ENCODE measurements at regions not wholly inside any gene's neighbourhood (a gene's known extent, or its start where the extent isn't known, plus 50 kb on each side); places are given as distances from the start of the nearest gene placed in this dataset.

DNA sequence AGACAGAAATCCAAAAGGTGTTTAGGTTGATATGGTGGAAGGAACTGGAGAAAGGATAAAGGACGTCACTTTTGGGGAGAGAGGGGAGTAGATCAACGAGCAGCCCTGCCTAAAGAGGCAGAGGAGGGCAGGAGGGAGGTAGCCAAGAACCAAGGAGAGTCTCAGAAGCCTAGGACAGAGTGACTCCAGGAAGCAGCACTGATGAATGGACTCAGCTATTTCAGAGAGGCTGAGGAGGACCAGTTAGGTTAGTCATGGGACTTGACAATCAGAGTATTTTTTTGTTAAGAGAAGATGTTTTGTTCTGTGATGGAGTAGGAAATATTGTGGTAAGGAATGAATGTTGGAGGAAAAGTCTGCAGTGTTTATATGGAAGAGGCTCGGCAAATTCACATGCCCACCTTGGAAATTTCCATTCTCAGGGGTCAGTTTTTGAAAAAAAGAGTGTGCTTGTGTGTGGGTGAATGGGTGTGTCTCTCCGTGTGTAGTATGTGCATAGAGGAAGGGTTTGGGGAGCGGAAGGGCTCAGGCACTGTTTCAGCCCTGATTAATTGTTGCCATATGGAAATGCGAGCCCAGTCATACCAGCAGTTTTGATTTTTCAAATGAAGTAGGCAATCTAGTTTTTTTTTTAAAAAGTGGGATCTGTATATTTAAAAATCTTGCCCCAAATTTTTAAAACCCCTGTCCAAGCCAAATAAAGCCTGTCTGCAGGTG is 303.6 kb downstream of the SAMD5 start:
- Histone ChIP-seq H3K27me3 (ENCODE audit: control insufficient read depth, insufficient read depth, low read length) (no peaks in the 10 kb centered on the region), H3K4me1 (ENCODE audit: control insufficient read depth, insufficient read depth, low read length) (no peaks in the 10 kb centered on the region), H3K4me3 (ENCODE audit: low read depth, low read length) (no peak overlapping the region), H3K36me3 (ENCODE audit: control insufficient read depth, insufficient read depth, low read length) (no peaks in the 10 kb centered on the region), H3K27ac (ENCODE audit: low read depth, low read length) (no peak overlapping the region), H3K9me3 (ENCODE audit: control insufficient read depth, insufficient read depth, low read length) (no peaks in the 10 kb centered on the region), H3K9ac (ENCODE audit: low read depth, low read length) (no peak overlapping the region)

DNA sequence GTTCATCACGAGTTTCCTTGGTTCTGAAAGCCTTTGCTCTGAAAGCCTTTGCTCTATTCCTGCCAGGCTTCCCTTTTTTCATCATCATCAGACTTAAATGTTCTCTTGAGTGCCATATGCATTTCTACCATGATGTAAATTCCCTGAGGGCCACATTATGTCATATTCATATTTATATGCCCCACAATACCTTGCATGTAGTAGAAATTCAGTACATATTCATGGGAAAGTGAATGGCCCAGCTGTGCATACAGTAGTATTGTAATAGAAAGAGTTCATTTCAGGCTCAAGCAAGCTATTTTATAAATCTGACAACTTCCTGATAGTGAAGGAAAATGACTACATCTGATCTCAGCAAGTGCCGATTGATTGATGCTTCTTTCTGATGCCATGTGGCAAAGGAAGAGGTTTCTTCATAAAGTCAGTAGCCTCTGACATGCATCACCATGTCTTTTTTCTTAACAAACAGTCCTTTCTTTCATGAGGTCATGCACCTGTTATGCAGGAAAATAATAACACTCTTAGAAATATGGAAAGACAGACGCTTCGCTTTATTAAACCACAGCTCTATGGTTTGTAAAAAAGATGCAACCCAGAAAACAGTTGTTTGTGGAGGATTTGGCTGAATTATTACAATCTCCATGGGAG is 308.7 kb downstream of the SAMD5 start:
- Histone ChIP-seq H3K9me3 (ENCODE audit: control insufficient read depth, insufficient read depth, low read length) (no peaks in the 10 kb centered on the region), H3K27me3 (ENCODE audit: control insufficient read depth, insufficient read depth, low read length) (no peaks in the 10 kb centered on the region), H3K9ac (ENCODE audit: low read depth, low read length) (no peak overlapping the region), H3K4me3 (ENCODE audit: low read depth, low read length) (no peak overlapping the region), H3K36me3 (ENCODE audit: control insufficient read depth, insufficient read depth, low read length) (no peaks in the 10 kb centered on the region), H3K27ac (ENCODE audit: low read depth, low read length) (no peak overlapping the region), H3K4me1 (ENCODE audit: control insufficient read depth, insufficient read depth, low read length) (peaks cover 7% of the 10 kb centered on the region; the same call in 1 of the 2 replicates)

DNA sequence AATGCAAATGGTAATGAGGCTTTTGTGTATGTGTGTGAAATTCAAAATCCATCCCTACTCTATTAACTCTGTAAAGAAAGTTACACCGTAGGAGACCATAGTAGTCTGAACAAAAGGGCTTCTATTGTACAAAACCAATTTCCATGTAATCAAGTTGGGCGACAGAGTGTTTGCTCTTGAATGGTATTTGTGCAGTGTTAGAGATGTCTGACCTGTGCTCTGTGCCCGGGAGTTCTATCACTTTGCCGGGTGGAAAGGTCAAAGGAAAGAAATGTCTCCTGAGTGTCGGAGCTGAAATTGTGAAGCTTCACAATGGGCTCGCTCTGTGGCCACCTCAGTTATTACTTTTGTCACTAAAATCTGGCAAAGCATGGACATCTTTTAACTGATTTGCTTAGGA is 312.0 kb downstream of the SAMD5 start:
- Histone ChIP-seq H3K4me1 (ENCODE audit: control insufficient read depth, insufficient read depth, low read length) (peaks cover 7% of the 10 kb centered on the region; the same call in 1 of the 2 replicates), H3K4me3 (ENCODE audit: low read depth, low read length) (no peak overlapping the region), H3K27me3 (ENCODE audit: control insufficient read depth, insufficient read depth, low read length) (no peaks in the 10 kb centered on the region), H3K9ac (ENCODE audit: low read depth, low read length) (no peak overlapping the region), H3K9me3 (ENCODE audit: control insufficient read depth, insufficient read depth, low read length) (no peaks in the 10 kb centered on the region), H3K36me3 (ENCODE audit: control insufficient read depth, insufficient read depth, low read length) (no peaks in the 10 kb centered on the region), H3K27ac (ENCODE audit: low read depth, low read length) (no peak overlapping the region)

DNA sequence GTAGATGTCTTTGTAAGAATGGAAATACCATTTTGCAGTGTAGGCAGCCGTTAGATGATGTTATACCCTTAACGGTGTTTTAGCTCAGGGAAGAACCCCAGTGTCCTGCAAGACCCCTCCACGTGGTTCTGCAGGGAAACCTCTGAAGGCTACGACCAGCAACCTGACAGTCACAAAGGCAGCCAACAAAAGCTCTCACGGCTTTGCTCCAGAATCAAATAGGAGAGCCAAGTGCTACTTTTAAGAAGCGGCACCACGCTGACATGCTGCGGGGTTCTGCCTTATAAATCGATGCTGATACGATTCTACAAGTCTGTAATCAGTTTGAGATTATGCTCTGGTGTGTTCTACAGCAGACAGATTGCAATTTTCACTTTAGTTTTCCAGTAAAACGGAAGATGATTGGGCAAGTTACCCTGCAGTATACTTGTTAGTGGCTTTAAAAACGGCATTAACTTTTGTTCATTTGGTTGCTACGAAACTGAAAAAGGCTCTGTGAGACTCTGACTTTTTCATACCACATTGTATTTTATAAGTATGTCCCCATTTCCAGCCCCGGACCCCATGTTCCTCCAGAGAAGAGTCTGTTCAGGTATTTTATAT is 312.9 kb downstream of the SAMD5 start:
- Histone ChIP-seq H3K4me3 (ENCODE audit: low read depth, low read length) (no peak overlapping the region), H3K9me3 (ENCODE audit: control insufficient read depth, insufficient read depth, low read length) (no peaks in the 10 kb centered on the region), H3K27ac (ENCODE audit: low read depth, low read length) (no peak overlapping the region), H3K27me3 (ENCODE audit: control insufficient read depth, insufficient read depth, low read length) (no peaks in the 10 kb centered on the region), H3K36me3 (ENCODE audit: control insufficient read depth, insufficient read depth, low read length) (no peaks in the 10 kb centered on the region), H3K4me1 (ENCODE audit: control insufficient read depth, insufficient read depth, low read length) (peaks cover 7% of the 10 kb centered on the region; the same call in 1 of the 2 replicates), H3K9ac (ENCODE audit: low read depth, low read length) (no peak overlapping the region)

DNA sequence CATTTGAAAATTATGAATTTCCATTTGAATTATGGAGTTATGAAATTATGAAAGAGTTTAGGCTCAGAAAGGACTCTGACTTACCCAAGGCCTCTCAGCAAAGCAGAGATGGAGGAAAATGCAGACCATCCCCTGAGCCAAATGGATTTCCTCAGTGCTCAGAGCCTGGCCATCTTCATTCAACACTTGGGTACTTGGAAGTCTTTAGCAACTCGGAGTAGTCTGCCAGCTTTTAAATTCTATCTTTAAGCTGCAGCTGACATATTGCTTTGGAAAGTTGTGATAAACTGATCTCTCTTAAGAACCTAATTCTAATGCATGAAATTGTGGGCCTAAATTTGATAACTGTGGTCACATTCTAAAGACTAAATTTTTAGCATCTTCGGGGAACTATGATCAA is 315.4 kb downstream of the SAMD5 start:
- H3K4me1 ChIP-seq (ENCODE audit: control insufficient read depth, insufficient read depth, low read length), result peaks cover 7% of the 10 kb centered on the region; the same call in 1 of the 2 replicates
- H3K27me3 ChIP-seq (ENCODE audit: control insufficient read depth, insufficient read depth, low read length), result no peaks in the 10 kb centered on the region
- H3K4me3 ChIP-seq (ENCODE audit: low read depth, low read length), result no peak overlapping the region
- H3K9ac ChIP-seq (ENCODE audit: low read depth, low read length), result no peak overlapping the region
- H3K9me3 ChIP-seq (ENCODE audit: control insufficient read depth, insufficient read depth, low read length), result no peaks in the 10 kb centered on the region
- H3K36me3 ChIP-seq (ENCODE audit: control insufficient read depth, insufficient read depth, low read length), result no peaks in the 10 kb centered on the region
- no peak overlapping the region for H3K27ac ChIP-seq (ENCODE audit: low read depth, low read length)

DNA sequence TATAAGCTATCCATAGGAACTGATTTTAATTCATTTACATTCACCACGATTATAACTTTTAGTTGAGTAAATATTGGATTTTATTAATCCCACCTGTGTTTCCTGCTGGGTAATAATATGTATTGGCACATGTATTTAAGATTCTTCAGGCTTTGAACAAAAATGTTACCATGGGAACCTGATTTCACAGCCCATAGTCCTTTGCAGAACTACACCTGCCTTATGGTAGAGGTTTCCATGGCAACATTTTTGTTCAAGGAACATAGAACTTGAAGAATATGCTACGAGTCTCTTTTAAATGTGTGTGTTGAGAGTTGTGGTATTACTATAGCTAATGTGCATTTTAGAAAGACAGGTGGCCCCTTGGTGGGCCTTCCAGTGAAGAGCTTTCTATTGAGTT is 317.4 kb downstream of the SAMD5 start:
- Histone ChIP-seq H3K4me1 (ENCODE audit: control insufficient read depth, insufficient read depth, low read length) (peaks cover 1% of the 10 kb centered on the region; the same call in 1 of the 2 replicates), H3K27ac (ENCODE audit: low read depth, low read length) (no peak overlapping the region), H3K4me3 (ENCODE audit: low read depth, low read length) (no peak overlapping the region), H3K9me3 (ENCODE audit: control insufficient read depth, insufficient read depth, low read length) (no peaks in the 10 kb centered on the region), H3K36me3 (ENCODE audit: control insufficient read depth, insufficient read depth, low read length) (no peaks in the 10 kb centered on the region), H3K27me3 (ENCODE audit: control insufficient read depth, insufficient read depth, low read length) (no peaks in the 10 kb centered on the region), H3K9ac (ENCODE audit: low read depth, low read length) (no peak overlapping the region)

DNA sequence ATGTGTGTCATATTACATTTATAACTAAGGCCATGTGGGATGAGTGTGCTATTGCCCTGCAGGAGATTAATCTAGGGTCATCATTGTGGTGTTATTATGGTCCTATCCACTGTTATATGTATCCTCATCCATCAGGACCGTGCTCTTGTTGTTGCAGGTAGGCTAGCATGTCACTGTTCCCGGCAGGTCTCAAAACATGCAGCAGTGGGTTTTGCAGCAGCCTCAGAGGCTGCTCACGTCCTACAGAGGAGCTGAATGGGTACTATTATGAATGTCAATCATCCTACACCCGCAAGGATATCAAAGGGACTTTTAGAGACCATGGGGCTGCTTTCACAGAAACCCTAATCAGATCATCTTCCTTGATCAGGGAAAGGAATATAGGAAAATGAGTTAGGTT is 318.2 kb downstream of the SAMD5 start:
- Histone ChIP-seq H3K27ac (ENCODE audit: low read depth, low read length) (no peak overlapping the region), H3K9ac (ENCODE audit: low read depth, low read length) (no peak overlapping the region), H3K4me1 (ENCODE audit: control insufficient read depth, insufficient read depth, low read length) (no peaks in the 10 kb centered on the region), H3K36me3 (ENCODE audit: control insufficient read depth, insufficient read depth, low read length) (no peaks in the 10 kb centered on the region), H3K27me3 (ENCODE audit: control insufficient read depth, insufficient read depth, low read length) (no peaks in the 10 kb centered on the region), H3K4me3 (ENCODE audit: low read depth, low read length) (no peak overlapping the region), H3K9me3 (ENCODE audit: control insufficient read depth, insufficient read depth, low read length) (no peaks in the 10 kb centered on the region)

DNA sequence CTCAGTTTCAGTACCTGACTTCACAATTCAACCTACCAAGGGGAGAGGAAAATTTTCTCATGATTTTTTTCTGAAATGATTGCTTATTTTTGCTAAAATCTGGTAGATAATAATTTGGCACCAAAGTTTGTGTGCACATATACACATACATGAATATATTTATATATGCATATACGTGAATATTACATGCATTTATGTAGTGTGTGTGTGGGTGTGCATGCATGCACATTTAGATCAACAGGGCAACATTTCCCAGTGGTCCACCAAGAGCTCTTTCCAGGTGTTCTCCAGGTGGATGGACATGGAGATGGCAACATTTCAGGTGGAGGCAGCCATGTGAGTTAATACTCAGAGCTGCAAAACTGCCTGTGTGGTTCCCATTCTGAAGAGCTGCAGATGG is 320.9 kb downstream of the SAMD5 start:
- Histone ChIP-seq H3K27me3 (ENCODE audit: control insufficient read depth, insufficient read depth, low read length) (no peaks in the 10 kb centered on the region), H3K9ac (ENCODE audit: low read depth, low read length) (no peak overlapping the region), H3K4me3 (ENCODE audit: low read depth, low read length) (no peak overlapping the region), H3K4me1 (ENCODE audit: control insufficient read depth, insufficient read depth, low read length) (no peaks in the 10 kb centered on the region), H3K27ac (ENCODE audit: low read depth, low read length) (no peak overlapping the region), H3K9me3 (ENCODE audit: control insufficient read depth, insufficient read depth, low read length) (no peaks in the 10 kb centered on the region), H3K36me3 (ENCODE audit: control insufficient read depth, insufficient read depth, low read length) (no peaks in the 10 kb centered on the region)

DNA sequence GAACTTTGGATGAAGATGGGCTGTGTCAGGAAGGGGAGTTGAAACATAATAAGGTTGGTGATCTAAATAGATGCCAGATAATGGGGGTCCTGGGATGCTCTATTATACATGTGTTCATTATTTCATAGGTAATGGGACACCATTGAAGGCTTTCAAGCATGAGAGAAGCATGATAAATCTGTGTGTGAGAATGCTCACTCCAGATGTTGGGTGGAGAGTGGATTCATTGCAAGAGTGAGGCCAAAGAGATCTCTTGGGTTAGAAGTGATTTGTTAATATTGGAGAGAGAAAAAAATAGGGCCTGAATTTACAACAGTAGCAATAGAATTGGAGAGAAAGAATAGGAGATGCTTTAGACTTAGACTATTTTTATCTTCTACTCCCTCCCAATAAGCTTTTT is 321.3 kb downstream of the SAMD5 start:
- H3K9me3 ChIP-seq (ENCODE audit: control insufficient read depth, insufficient read depth, low read length), result no peaks in the 10 kb centered on the region
- no peak overlapping the region for H3K9ac ChIP-seq (ENCODE audit: low read depth, low read length)
- H3K27ac ChIP-seq (ENCODE audit: low read depth, low read length), result no peak overlapping the region
- no peaks in the 10 kb centered on the region for H3K36me3 ChIP-seq (ENCODE audit: control insufficient read depth, insufficient read depth, low read length)
- no peaks in the 10 kb centered on the region for H3K4me1 ChIP-seq (ENCODE audit: control insufficient read depth, insufficient read depth, low read length)
- no peaks in the 10 kb centered on the region for H3K27me3 ChIP-seq (ENCODE audit: control insufficient read depth, insufficient read depth, low read length)
- no peak overlapping the region for H3K4me3 ChIP-seq (ENCODE audit: low read depth, low read length)

DNA sequence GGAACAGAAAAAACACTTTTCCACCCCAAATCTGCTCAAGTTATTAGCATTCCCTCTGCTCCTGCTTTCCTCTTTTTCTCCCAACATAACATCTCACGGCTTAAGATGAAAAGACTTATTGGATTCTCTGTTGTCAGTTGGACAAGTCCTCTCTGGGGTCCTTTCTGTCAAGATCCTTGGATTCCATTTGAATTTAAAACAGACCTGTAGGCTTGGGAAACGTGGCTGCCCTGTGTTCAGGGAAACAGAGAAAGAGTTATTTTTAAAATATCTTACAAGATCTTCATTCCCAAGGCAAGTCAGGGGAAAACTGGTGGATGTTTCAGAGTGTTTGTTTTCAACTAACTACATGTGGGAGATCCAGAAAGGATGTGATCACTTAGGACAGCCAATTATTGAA is 322.9 kb downstream of the SAMD5 start:
- Histone ChIP-seq H3K36me3 (ENCODE audit: control insufficient read depth, insufficient read depth, low read length) (no peaks in the 10 kb centered on the region), H3K27me3 (ENCODE audit: control insufficient read depth, insufficient read depth, low read length) (no peaks in the 10 kb centered on the region), H3K4me1 (ENCODE audit: control insufficient read depth, insufficient read depth, low read length) (no peaks in the 10 kb centered on the region), H3K27ac (ENCODE audit: low read depth, low read length) (no peak overlapping the region), H3K9ac (ENCODE audit: low read depth, low read length) (no peak overlapping the region), H3K4me3 (ENCODE audit: low read depth, low read length) (no peak overlapping the region), H3K9me3 (ENCODE audit: control insufficient read depth, insufficient read depth, low read length) (no peaks in the 10 kb centered on the region)

DNA sequence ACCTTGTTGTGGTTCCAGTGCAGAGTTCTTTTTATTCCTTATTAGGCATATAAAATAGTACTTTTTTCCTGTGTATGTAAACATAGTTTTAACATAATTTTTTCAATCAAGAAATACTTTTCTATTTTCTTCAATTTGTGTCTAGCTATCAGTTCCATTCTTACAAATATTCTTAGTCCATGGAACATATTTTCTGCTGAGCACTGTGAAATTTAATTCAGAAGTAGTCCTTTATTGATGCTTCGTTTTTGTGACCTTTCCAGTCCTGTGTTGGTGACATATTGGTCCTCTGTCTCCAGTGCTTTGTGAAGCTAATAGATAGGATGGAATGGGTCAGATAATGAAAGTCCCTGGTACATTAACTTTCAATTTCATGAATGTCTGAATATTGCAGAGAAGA is 325.1 kb downstream of the SAMD5 start:
- Histone ChIP-seq H3K27me3 (ENCODE audit: control insufficient read depth, insufficient read depth, low read length) (no peaks in the 10 kb centered on the region), H3K27ac (ENCODE audit: low read depth, low read length) (no peak overlapping the region), H3K9ac (ENCODE audit: low read depth, low read length) (no peak overlapping the region), H3K36me3 (ENCODE audit: control insufficient read depth, insufficient read depth, low read length) (no peaks in the 10 kb centered on the region), H3K9me3 (ENCODE audit: control insufficient read depth, insufficient read depth, low read length) (no peaks in the 10 kb centered on the region), H3K4me1 (ENCODE audit: control insufficient read depth, insufficient read depth, low read length) (no peaks in the 10 kb centered on the region), H3K4me3 (ENCODE audit: low read depth, low read length) (no peak overlapping the region)
